IMR-90 (cell line): ENCODE measurements at regions not wholly inside any gene's neighbourhood (a gene's known extent, or its start where the extent isn't known, plus 50 kb on each side); places are given as distances from the start of the nearest gene placed in this dataset.

Source experiments
- ATAC-seq: fragments of 200-7000 bp; cut with Tn5 transposase; 2 replicates; pipeline ENCODE4 v1.9.1; 2020; ENCODE audit warnings: low read depth, mild to moderate bottlenecking, moderate library complexity
- BruUV-seq: library from RNA; stranded (reverse); fragments of 400-500 nt; replicated peaks from 2 replicates; lab custom pipeline; 2021; lab: Mats Ljungman, UMichigan
- CTCF ChIA-PET: fragments of 300-600 bp; formaldehyde crosslinking; extraction: SDS; loops from one replicate; lab custom pipeline; 2021; ENCODE audit warnings: antibody characterized with exemption; lab: Yijun Ruan, JAX
- POLR2A ChIA-PET: fragments of 300-600 bp; sonication (Branson Sonifier 250); formaldehyde crosslinking; loops from one replicate; lab custom pipeline; 2022; ENCODE audit warnings: antibody characterized with exemption; ENCODE audit not compliant: unreplicated experiment; lab: Charles Lee
- DNase-seq: peaks from one replicate; pipeline ENCODE4 v3.0.0; 2013
- H2AFZ ChIP-seq: replicated peaks from 2 replicates; pipeline ENCODE3; 2013; ENCODE audit warnings: low read length, mild to moderate bottlenecking; ENCODE audit not compliant: poor library complexity
- H2AK5ac ChIP-seq: 2 replicates; pipeline ENCODE4 v1.6.1; 2013; ENCODE audit warnings: low read depth, low read length, inconsistent platforms
- H2AK9ac ChIP-seq: replicated peaks from 2 replicates; pipeline ENCODE3; 2013; ENCODE audit warnings: mild to moderate bottlenecking, low read depth, low read length, moderate library complexity; ENCODE audit not compliant: poor library complexity
- H2BK120ac ChIP-seq: 2 replicates; pipeline ENCODE4 v1.6.1; 2013; ENCODE audit warnings: low read depth, low read length, inconsistent platforms
- H2BK15ac ChIP-seq: 3 replicates; pipeline ENCODE4 v1.6.1; 2013; ENCODE audit warnings: low read depth, low read length, inconsistent platforms
- H2BK20ac ChIP-seq: 2 replicates; pipeline ENCODE4 v1.6.1; 2013; ENCODE audit warnings: low read depth, mild to moderate bottlenecking, inconsistent platforms, low read length, moderate library complexity
- H2BK5ac ChIP-seq: 2 replicates; pipeline ENCODE4 v1.6.1; 2013; ENCODE audit warnings: mild to moderate bottlenecking, low read depth, low read length, inconsistent platforms; ENCODE audit not compliant: poor library complexity, severe bottlenecking
- H3K14ac ChIP-seq: replicated peaks from 2 replicates; pipeline ENCODE4 v1.6.1; 2013; ENCODE audit warnings: low read depth, low read length, inconsistent platforms
- H3K18ac ChIP-seq: 2 replicates; pipeline ENCODE4 v1.6.1; 2013; ENCODE audit warnings: low read depth, low read length, control low read depth
- H3K23ac ChIP-seq: 2 replicates; pipeline ENCODE4 v1.6.1; 2013; ENCODE audit warnings: low read depth, low read length, inconsistent platforms
- H3K27ac ChIP-seq: 2 replicates; pipeline ENCODE4 v1.5.1; 2013; ENCODE audit warnings: mild to moderate bottlenecking, control low read depth, low read length; ENCODE audit not compliant: insufficient read depth
- H3K27me3 ChIP-seq: 2 replicates; pipeline ENCODE4 v1.6.1; 2013; ENCODE audit warnings: low read length; ENCODE audit not compliant: control insufficient read depth, insufficient read depth
- H3K36me3 ChIP-seq: 2 replicates; pipeline ENCODE4 v1.6.1; 2013; ENCODE audit warnings: low read length, mixed read lengths; ENCODE audit not compliant: control insufficient read depth, insufficient read depth
- H3K4ac ChIP-seq: 2 replicates; pipeline ENCODE4 v1.6.1; 2013; ENCODE audit warnings: low read depth, low read length, inconsistent platforms
- H3K4me1 ChIP-seq: 2 replicates; pipeline ENCODE4 v1.6.1; 2013; ENCODE audit warnings: low read length, mixed read lengths; ENCODE audit not compliant: control insufficient read depth, insufficient read depth
- H3K4me2 ChIP-seq: 2 replicates; pipeline ENCODE4 v1.6.1; 2013; ENCODE audit warnings: low read depth, mild to moderate bottlenecking, control low read depth, low read length, moderate library complexity
- H3K4me3 ChIP-seq: 2 replicates; pipeline ENCODE4 v1.5.1; 2013; ENCODE audit warnings: low read depth, mild to moderate bottlenecking, control low read depth, low read length, moderate library complexity; ENCODE audit not compliant: insufficient read depth
- H3K56ac ChIP-seq: 2 replicates; pipeline ENCODE4 v1.6.1; 2013; ENCODE audit warnings: low read length, inconsistent platforms; ENCODE audit not compliant: insufficient read depth; ENCODE audit errors: extremely low read depth
- H3K79me1 ChIP-seq, 2 experiments: 2 replicates each; pipeline ENCODE4 v1.6.1; 2013; ENCODE audit warnings: low read length in 2 of 2, inconsistent platforms in 1 of 2, low read depth in 1 of 2
- H3K9ac ChIP-seq: 2 replicates; pipeline ENCODE4 v1.6.1; 2013; ENCODE audit warnings: low read depth, low read length, control low read depth
- H3K9me1 ChIP-seq: 2 replicates; pipeline ENCODE4 v1.6.1; 2013; ENCODE audit warnings: low read length, inconsistent platforms; ENCODE audit not compliant: insufficient read depth
- H3K9me3 ChIP-seq: 2 replicates; pipeline ENCODE4 v1.6.1; 2013; ENCODE audit warnings: low read length; ENCODE audit not compliant: control insufficient read depth, insufficient read depth
- H4K20me1 ChIP-seq: 2 replicates; pipeline ENCODE4 v1.6.1; 2013; ENCODE audit warnings: low read length, inconsistent platforms; ENCODE audit not compliant: insufficient read depth
- H4K5ac ChIP-seq: 2 replicates; pipeline ENCODE4 v1.6.1; 2013; ENCODE audit warnings: mild to moderate bottlenecking, low read depth, low read length, control low read depth
- H4K8ac ChIP-seq, 2 experiments: 2 replicates each; pipeline ENCODE4 v1.6.1; 2013; ENCODE audit warnings: low read depth in 2 of 2, low read length in 2 of 2, control low read depth in 1 of 2, inconsistent platforms in 1 of 2
- H4K91ac ChIP-seq: 2 replicates; pipeline ENCODE4 v1.6.1; 2013; ENCODE audit warnings: low read depth, low read length, inconsistent platforms; ENCODE audit not compliant: insufficient read depth
- BHLHE40 ChIP-seq: fragments of 150-350 bp; IDR thresholded peaks from 2 replicates; pipeline ENCODE4 v1.6.1; 2016; ENCODE audit warnings: mild to moderate bottlenecking, low read depth, low read length
- CEBPB ChIP-seq: IDR thresholded peaks from 2 replicates; pipeline ENCODE4 v1.6.1; 2012; ENCODE audit warnings: low read depth, low read length, improper control_type of control experiment
- CHD1 ChIP-seq: IDR thresholded peaks from 2 replicates; pipeline ENCODE4 v1.6.1; 2012; ENCODE audit warnings: low read depth, low read length, improper control_type of control experiment
- CTCF ChIP-seq: conservative IDR thresholded peaks from 2 replicates; pipeline ENCODE4 v1.5.1; 2012; ENCODE audit warnings: mild to moderate bottlenecking, low read depth, low read length, improper control_type of control experiment
- ELK1 ChIP-seq: fragments of 150-350 bp; IDR thresholded peaks from 2 replicates; pipeline ENCODE4 v1.6.1; 2016; ENCODE audit warnings: low read depth, mild to moderate bottlenecking, low read length, moderate library complexity, borderline replicate concordance
- FOS ChIP-seq: fragments of 150-350 bp; IDR thresholded peaks from 2 replicates; pipeline ENCODE4 v1.6.1; 2016; ENCODE audit warnings: low read depth, low read length
- MAFK ChIP-seq: IDR thresholded peaks from 2 replicates; pipeline ENCODE4 v1.6.1; 2012; ENCODE audit warnings: low read depth, low read length, improper control_type of control experiment
- MAZ ChIP-seq: IDR thresholded peaks from 2 replicates; pipeline ENCODE4 v1.6.1; 2012; ENCODE audit warnings: low read depth, mild to moderate bottlenecking, low read length, improper control_type of control experiment, moderate library complexity, borderline replicate concordance
- MXI1 ChIP-seq: IDR thresholded peaks from 2 replicates; pipeline ENCODE4 v1.6.1; 2012; ENCODE audit warnings: low read depth, mild to moderate bottlenecking, low read length, moderate library complexity, borderline replicate concordance
- NFE2L2 ChIP-seq: fragments of 150-350 bp; IDR thresholded peaks from 2 replicates; pipeline ENCODE4 v1.6.1; 2016; ENCODE audit warnings: low read depth, mild to moderate bottlenecking, low read length
- POLR2A ChIP-seq: IDR thresholded peaks from 2 replicates; pipeline ENCODE4 v1.6.1; 2012; ENCODE audit warnings: mild to moderate bottlenecking, low read depth, low read length
- RAD21 ChIP-seq: IDR thresholded peaks from 2 replicates; pipeline ENCODE4 v1.6.1; 2012; ENCODE audit warnings: low read length, improper control_type of control experiment
- RCOR1 ChIP-seq: IDR thresholded peaks from 2 replicates; pipeline ENCODE4 v1.6.1; 2012; ENCODE audit warnings: mild to moderate bottlenecking, low read length, improper control_type of control experiment; ENCODE audit not compliant: insufficient replicate concordance
- RFX5 ChIP-seq: IDR thresholded peaks from 2 replicates; pipeline ENCODE4 v1.8.0; 2012; ENCODE audit warnings: low read depth, mild to moderate bottlenecking, low read length, moderate library complexity
- SMC3 ChIP-seq: fragments of 150-350 bp; IDR thresholded peaks from 2 replicates; pipeline ENCODE4 v1.6.1; 2016; ENCODE audit warnings: low read depth, mild to moderate bottlenecking, antibody characterized with exemption, low read length, moderate library complexity
- WGBS, 2 experiments: methylation state at CpG; one replicate each; pipeline versions ENCODE4 v1.1.5 to v1.1.7; 2013; ENCODE audit warnings: missing lambda C conversion rate in 2 of 2; ENCODE audit not compliant: insufficient read length in 1 of 2; ENCODE audit errors: extremely low coverage in 2 of 2; 5-methylcytosine and 5-hydroxymethylcytosine counted together
- dilution Hi-C: fragments of 300-500 bp; cut with HindIII; formaldehyde crosslinking; loops from one replicate; pipeline ENCODE4 v1.14.3; 2018; ENCODE audit warnings: low sequenced_read_pairs; ENCODE audit not compliant: unreplicated experiment
- in situ Hi-C: fragments of 300-500 bp; cut with MboI; formaldehyde crosslinking; loops from 3 replicates; pipeline ENCODE4 v1.14.3; 2019; ENCODE audit warnings: low sequenced_read_pairs, inconsistent platforms, mixed read lengths
- intact Hi-C: fragments of 100-400 bp; cut with micrococcal nuclease; formaldehyde crosslinking; loops from 2 replicates; pipeline ENCODE4 v1.10.0; 2022
- TF ChIP-seq, protein P1 (sequence below): fragments of 150-350 bp; IDR thresholded peaks from 2 replicates; pipeline ENCODE4 v1.6.1; 2017; ENCODE audit warnings: mild to moderate bottlenecking, antibody characterized with exemption, low read length, low read depth

GRCh38 chr5:167008705-167009104 is 1282.7 kb upstream of the WWC1 start:
- Histone ChIP-seq H3K27me3 (no peaks in the 10 kb centered on the region), H3K9me1 (no peaks in the 10 kb centered on the region), H3K27ac (no peak overlapping the region), H2BK5ac (no peak overlapping the region), H3K4ac (no peak overlapping the region), H2BK15ac (no peak overlapping the region), H3K36me3 (no peaks in the 10 kb centered on the region), H3K4me3 (no peak overlapping the region), H4K8ac (no peak overlapping the region), H2AK9ac (no peak overlapping the region), H3K23ac (no peak overlapping the region), H2AK5ac (no peak overlapping the region), H4K20me1 (no peaks in the 10 kb centered on the region), H3K9me3 (peaks cover 3% of the 10 kb centered on the region; the same call in 1 of the 2 replicates), H3K56ac (no peak overlapping the region), H3K18ac (no peak overlapping the region), H2AFZ (no peak overlapping the region), H4K5ac (no peak overlapping the region), H3K9ac (no peak overlapping the region), H3K4me1 (no peaks in the 10 kb centered on the region), H2BK120ac (no peak overlapping the region), H3K4me2 (no peak overlapping the region), H2BK20ac (no peak overlapping the region), H3K79me1 (no peaks in the 10 kb centered on the region), H4K91ac (no peak overlapping the region), H3K14ac (no peak overlapping the region)
- ChIA-PET POLR2A (no interaction called here), CTCF (no interaction called here)
- no TSS peak for BruUV-seq
- ATAC-seq (no peak), DNase-seq (no peak)
- dilution Hi-C loops, result no loop called here
- intact Hi-C loops, result no loop called here
- WGBS, 2 experiments, result 75% methylated on average over 4 of the region's 10 CpGs; no CpG with 5 or more reads in 1 of the 2 experiments
- in situ Hi-C loops, result no loop called here
- TF ChIP-seq RFX5, result no peak
- TF ChIP-seq FOS, result no peak
- TF ChIP-seq MAZ, result no peak
- TF ChIP-seq RAD21, result no peak
- TF ChIP-seq, protein P1, sequence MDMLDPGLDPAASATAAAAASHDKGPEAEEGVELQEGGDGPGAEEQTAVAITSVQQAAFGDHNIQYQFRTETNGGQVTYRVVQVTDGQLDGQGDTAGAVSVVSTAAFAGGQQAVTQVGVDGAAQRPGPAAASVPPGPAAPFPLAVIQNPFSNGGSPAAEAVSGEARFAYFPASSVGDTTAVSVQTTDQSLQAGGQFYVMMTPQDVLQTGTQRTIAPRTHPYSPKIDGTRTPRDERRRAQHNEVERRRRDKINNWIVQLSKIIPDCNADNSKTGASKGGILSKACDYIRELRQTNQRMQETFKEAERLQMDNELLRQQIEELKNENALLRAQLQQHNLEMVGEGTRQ, result no peak
- TF ChIP-seq NFE2L2, result no peak
- TF ChIP-seq CHD1, result no peak
- no peak for TF ChIP-seq BHLHE40
- TF ChIP-seq ELK1, result no peak
- TF ChIP-seq CTCF, result no peak
- TF ChIP-seq MAFK, result no peak
- no peak for TF ChIP-seq RCOR1
- no peak for TF ChIP-seq SMC3
- no peak for TF ChIP-seq MXI1
- TF ChIP-seq POLR2A, result no peak
- no peak for TF ChIP-seq CEBPB
